Endothelial cell of umbilical vein (primary cell): ENCODE measurements at regions not wholly inside any gene's neighbourhood (a gene's known extent, or its start where the extent isn't known, plus 50 kb on each side); places are given as distances from the start of the nearest gene placed in this dataset.
"Not testable (repeated sequence)": the region's sequence is repeated elsewhere in the genome, so short reads cannot be mapped to it uniquely, and the experiment has no call there.

ENCODE experiments used
- BruUV-seq: library from RNA; stranded (reverse); fragments of 400-500 nt; replicated peaks from 2 replicates; lab custom pipeline; 2021; lab: Mats Ljungman, UMichigan
- CTCF ChIA-PET: fragments of 300-600, 350-600 bp; sonication (Branson Sonifier 250); formaldehyde crosslinking; loops from one replicate; lab custom pipeline; 2021; ENCODE audit warnings: antibody characterized with exemption, inconsistent platforms; lab: Charles Lee
- POLR2A ChIA-PET: fragments of 300-600, 350-600 bp; sonication (Branson Sonifier 250); formaldehyde crosslinking; loops from one replicate; lab custom pipeline; 2021; ENCODE audit warnings: antibody characterized with exemption, inconsistent platforms; lab: Charles Lee
- DNase-seq: peaks from one replicate; pipeline ENCODE4 v3.0.0-alpha.2; 2011; ENCODE audit warnings: low read depth, low spot score
- FAIRE-seq: peaks from 2 replicates; lab custom pipeline; 2011; peaks lifted over from hg19 to GRCh38; lab: Jason Lieb, UNC
- H2AFZ ChIP-seq: 2 replicates; pipeline ENCODE4 v1.6.0; 2012; ENCODE audit warnings: low read depth, low read length, control low read depth, inconsistent platforms
- H3K27ac ChIP-seq: 2 replicates; pipeline ENCODE4 v1.5.1; 2011; ENCODE audit warnings: low read depth, mild to moderate bottlenecking, control low read depth, low read length, moderate library complexity; ENCODE audit not compliant: insufficient read depth
- H3K27me3 ChIP-seq, 2 experiments: 2 replicates each; pipeline versions ENCODE4 v1.6.0 to v1.6.1; 2011; ENCODE audit warnings: low read length in 2 of 2, mixed read lengths in 1 of 2; ENCODE audit not compliant: control insufficient read depth in 2 of 2, insufficient read depth in 2 of 2
- H3K36me3 ChIP-seq, 2 experiments: 2 replicates in 1 of 2; 3 replicates in 1 of 2; pipeline ENCODE4 v1.5.1; 2011; ENCODE audit warnings: low read length in 2 of 2, mild to moderate bottlenecking in 1 of 2, moderate library complexity in 1 of 2; ENCODE audit not compliant: control insufficient read depth in 2 of 2, insufficient read depth in 2 of 2; ENCODE audit errors: extremely low read depth in 1 of 2
- H3K4me1 ChIP-seq: 3 replicates; pipeline ENCODE4 v1.5.1; 2011; ENCODE audit warnings: mild to moderate bottlenecking, low read length; ENCODE audit not compliant: control insufficient read depth, insufficient read depth; ENCODE audit errors: extremely low read depth
- H3K4me2 ChIP-seq: 2 replicates; pipeline ENCODE4 v1.6.1; 2011; ENCODE audit warnings: low read length, control low read depth, mixed read lengths; ENCODE audit not compliant: insufficient read depth
- H3K4me3 ChIP-seq, 3 experiments: fragments of 200-600 bp in 1 of 3; sonication (generic), shearing (Covaris generic) in 1 of 3; replicated peaks in 1 of 3; 2 replicates each; pipeline ENCODE4 v1.5.1; 2011 to 2016; ENCODE audit warnings: control low read depth in 3 of 3, low read length in 3 of 3, mild to moderate bottlenecking in 2 of 3, inconsistent platforms in 1 of 3, low read depth in 1 of 3, moderate library complexity in 1 of 3; ENCODE audit not compliant: insufficient read depth in 1 of 3
- H3K79me2 ChIP-seq: 2 replicates; pipeline ENCODE4 v1.6.0; 2012; ENCODE audit warnings: low read length, inconsistent platforms; ENCODE audit not compliant: control insufficient read depth, insufficient read depth
- H3K9ac ChIP-seq: replicated peaks from 2 replicates; pipeline ENCODE3; 2011; ENCODE audit warnings: low read length, control low read depth; ENCODE audit not compliant: insufficient read depth; ENCODE audit errors: extremely low read depth
- H3K9me1 ChIP-seq: replicated peaks from 3 replicates; pipeline ENCODE4 v1.6.0; 2011; ENCODE audit warnings: mild to moderate bottlenecking, low read length; ENCODE audit not compliant: control insufficient read depth, insufficient read depth; ENCODE audit errors: extremely low read depth
- H3K9me3 ChIP-seq: replicated peaks from 2 replicates; pipeline ENCODE4 v1.5.1; 2012; ENCODE audit warnings: low read length, inconsistent platforms; ENCODE audit not compliant: control insufficient read depth, insufficient read depth
- H4K20me1 ChIP-seq: replicated peaks from 2 replicates; pipeline ENCODE3; 2011; ENCODE audit warnings: mild to moderate bottlenecking, low read length; ENCODE audit not compliant: control insufficient read depth, insufficient read depth; ENCODE audit errors: extremely low read depth
- EZH2 ChIP-seq: IDR thresholded peaks from 2 replicates; pipeline ENCODE4 v1.6.1; 2012; ENCODE audit warnings: borderline replicate concordance, low read depth, mild to moderate bottlenecking, moderate library complexity, low read length, inconsistent platforms; ENCODE audit not compliant: severe bottlenecking
- FOS ChIP-seq: IDR thresholded peaks from 2 replicates; pipeline ENCODE4 v1.6.1; 2011; ENCODE audit warnings: mild to moderate bottlenecking, low read length, moderate library complexity, borderline replicate concordance; ENCODE audit not compliant: insufficient read depth
- GATA2 ChIP-seq: IDR thresholded peaks from 2 replicates; pipeline ENCODE4 v1.7.0; 2011; ENCODE audit warnings: low read depth, mild to moderate bottlenecking, moderate library complexity, mixed read lengths, low read length; ENCODE audit not compliant: insufficient read length, insufficient read depth
- JUN ChIP-seq: IDR thresholded peaks from 2 replicates; pipeline ENCODE4 v1.6.1; 2011; ENCODE audit warnings: borderline replicate concordance, low read depth; ENCODE audit not compliant: insufficient read length, insufficient read depth
- MYC ChIP-seq: IDR thresholded peaks from one replicate; pipeline ENCODE4 v1.6.1; 2011; ENCODE audit warnings: mild to moderate bottlenecking, low read depth, low read length
- POLR2A ChIP-seq: IDR thresholded peaks from 2 replicates; pipeline ENCODE4 v1.6.1; 2012; ENCODE audit warnings: low read depth, mild to moderate bottlenecking, control low read depth, low read length
- POLR2AphosphoS5 ChIP-seq: IDR thresholded peaks from 2 replicates; pipeline ENCODE4 v1.6.1; 2012; ENCODE audit warnings: low read depth, mild to moderate bottlenecking, control low read depth, low read length, moderate library complexity; ENCODE audit not compliant: insufficient read depth
- dilution Hi-C: fragments of 300-500 bp; cut with MboI; formaldehyde crosslinking; loops from one replicate; pipeline ENCODE4 v1.15.0; 2019; ENCODE audit warnings: low sequenced_read_pairs; ENCODE audit not compliant: extremely low pct_ligation_motif_present
- intact Hi-C: fragments of 100-400 bp; cut with micrococcal nuclease; formaldehyde crosslinking; loops from one replicate; pipeline ENCODE4 v1.10.0; 2022
- TF ChIP-seq, protein P1 (sequence below), 2 donors: IDR thresholded peaks; 1 replicate in 1 of 2; 2 replicates in 1 of 2; pipeline ENCODE4 v1.5.1; 2011; ENCODE audit warnings: low read length in 2 of 2, mild to moderate bottlenecking in 2 of 2, moderate library complexity in 2 of 2, control low read depth in 1 of 2, inconsistent platforms in 1 of 2, low read depth in 1 of 2; ENCODE audit not compliant: insufficient read depth in 1 of 2; ENCODE audit errors: extremely low read depth in 1 of 2
- TF ChIP-seq, protein P2 (sequence below): IDR thresholded peaks from 2 replicates; pipeline ENCODE4 v1.6.1; 2011; ENCODE audit not compliant: insufficient read depth, insufficient read length

DNA sequence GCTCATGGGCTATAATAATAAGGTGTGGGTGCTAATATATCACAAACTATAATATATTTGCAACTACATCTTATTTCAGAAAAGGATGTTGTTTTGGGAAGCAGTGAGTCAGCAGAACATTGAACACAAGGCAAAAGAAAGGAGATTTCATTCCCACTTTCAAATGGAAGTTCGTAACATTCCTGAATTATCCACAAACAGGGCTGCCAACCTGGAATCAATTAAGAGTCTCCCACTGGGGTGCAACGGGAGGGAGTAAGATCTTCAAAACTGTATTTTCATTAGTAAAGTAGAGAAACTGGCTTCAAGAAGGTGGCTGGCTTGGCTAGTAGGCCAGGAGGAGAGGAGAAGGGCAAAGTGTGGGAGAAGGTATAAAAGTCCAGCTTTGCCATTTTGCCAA is 479.6 kb downstream of the CNTN3 start:
- no peak overlapping the region for H3K4me3 ChIP-seq
- TF ChIP-seq POLR2A (no peak), POLR2AphosphoS5 (no peak), MYC (no peak), JUN (no peak), EZH2 (no peak), GATA2 (no peak), FOS (no peak)
- TF ChIP-seq, protein P1, sequence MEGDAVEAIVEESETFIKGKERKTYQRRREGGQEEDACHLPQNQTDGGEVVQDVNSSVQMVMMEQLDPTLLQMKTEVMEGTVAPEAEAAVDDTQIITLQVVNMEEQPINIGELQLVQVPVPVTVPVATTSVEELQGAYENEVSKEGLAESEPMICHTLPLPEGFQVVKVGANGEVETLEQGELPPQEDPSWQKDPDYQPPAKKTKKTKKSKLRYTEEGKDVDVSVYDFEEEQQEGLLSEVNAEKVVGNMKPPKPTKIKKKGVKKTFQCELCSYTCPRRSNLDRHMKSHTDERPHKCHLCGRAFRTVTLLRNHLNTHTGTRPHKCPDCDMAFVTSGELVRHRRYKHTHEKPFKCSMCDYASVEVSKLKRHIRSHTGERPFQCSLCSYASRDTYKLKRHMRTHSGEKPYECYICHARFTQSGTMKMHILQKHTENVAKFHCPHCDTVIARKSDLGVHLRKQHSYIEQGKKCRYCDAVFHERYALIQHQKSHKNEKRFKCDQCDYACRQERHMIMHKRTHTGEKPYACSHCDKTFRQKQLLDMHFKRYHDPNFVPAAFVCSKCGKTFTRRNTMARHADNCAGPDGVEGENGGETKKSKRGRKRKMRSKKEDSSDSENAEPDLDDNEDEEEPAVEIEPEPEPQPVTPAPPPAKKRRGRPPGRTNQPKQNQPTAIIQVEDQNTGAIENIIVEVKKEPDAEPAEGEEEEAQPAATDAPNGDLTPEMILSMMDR (IDR thresholded peaks at IDR 0.05; ENCODE audit: extremely low read depth in 1 of 2, insufficient read depth in 1 of 2, low read depth in 1 of 2, low read length in 2 of 2), result no peak
- TF ChIP-seq, protein P2, sequence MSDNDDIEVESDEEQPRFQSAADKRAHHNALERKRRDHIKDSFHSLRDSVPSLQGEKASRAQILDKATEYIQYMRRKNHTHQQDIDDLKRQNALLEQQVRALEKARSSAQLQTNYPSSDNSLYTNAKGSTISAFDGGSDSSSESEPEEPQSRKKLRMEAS, result no peak
- ChIA-PET CTCF (no interaction called here), POLR2A (no interaction called here)
- no peaks in the 10 kb centered on the region for H3K9me1 ChIP-seq
- no TSS peak for BruUV-seq
- H3K79me2 ChIP-seq, result no peaks in the 10 kb centered on the region
- no peak overlapping the region for H3K9ac ChIP-seq
- no peaks in the 10 kb centered on the region for H3K9me3 ChIP-seq
- H4K20me1 ChIP-seq, result no peaks in the 10 kb centered on the region
- no peaks in the 10 kb centered on the region for H3K36me3 ChIP-seq
- DNase-seq (no peak), FAIRE-seq (no peak)
- H3K4me2 ChIP-seq, result no peak overlapping the region
- H3K27me3 ChIP-seq, result no peaks in the 10 kb centered on the region
- intact Hi-C loops (no loop called here), dilution Hi-C loops (no loop called here)
- H3K4me1 ChIP-seq, result no peaks in the 10 kb centered on the region
- H2AFZ ChIP-seq, result no peak overlapping the region
- H3K27ac ChIP-seq, result no peak overlapping the region

DNA sequence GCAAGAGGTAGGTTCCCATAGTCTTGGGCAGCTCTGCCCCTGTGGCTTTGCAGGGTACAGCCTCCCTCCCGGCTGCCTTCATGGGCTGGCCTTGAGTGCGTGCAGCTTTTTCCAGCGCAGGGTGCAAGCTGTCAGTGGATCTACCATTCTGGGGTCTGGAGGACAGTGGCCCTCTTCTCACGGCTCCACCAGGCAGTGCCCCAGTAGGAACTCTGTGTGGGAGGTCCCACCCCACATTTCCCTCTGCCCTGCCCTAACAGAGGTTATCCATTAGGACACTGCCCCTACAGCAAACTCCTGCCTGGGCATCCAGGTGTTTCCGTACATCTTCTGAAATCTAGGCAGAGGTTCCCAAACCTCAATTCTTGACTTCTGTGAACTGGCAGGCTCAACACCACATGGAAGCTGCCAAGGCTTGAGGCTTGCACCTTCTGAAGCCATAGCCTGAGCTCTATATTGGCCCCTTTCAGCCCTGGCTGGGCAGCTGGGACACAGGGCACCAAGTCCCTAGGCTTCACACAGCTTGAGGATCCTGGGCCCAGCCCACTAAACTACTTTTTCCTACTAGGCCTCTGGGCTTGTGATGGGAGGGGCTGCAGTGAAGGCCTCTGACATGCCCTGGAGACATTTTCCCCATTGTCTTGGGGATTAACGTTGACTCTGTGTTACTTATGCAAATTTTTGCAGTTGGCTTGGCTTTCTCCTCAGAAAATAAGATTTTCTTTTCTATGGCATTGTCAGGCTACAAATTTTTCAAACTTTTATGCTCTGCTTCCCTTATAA is 482.7 kb downstream of the CNTN3 start:
- H3K79me2 ChIP-seq, H3K36me3 ChIP-seq, H2AFZ ChIP-seq, intact Hi-C loops, H3K9ac ChIP-seq, BruUV-seq, POLR2A ChIA-PET, H3K27me3 ChIP-seq, H3K4me3 ChIP-seq, CTCF ChIA-PET, dilution Hi-C loops, H3K4me2 ChIP-seq, FAIRE-seq, H4K20me1 ChIP-seq, H3K4me1 ChIP-seq, H3K9me3 ChIP-seq, H3K27ac ChIP-seq, DNase-seq, H3K9me1 ChIP-seq: not testable (repeated sequence)
